ENCODE measurements at regions not wholly inside any gene's neighbourhood (a gene's known extent, or its start where the extent isn't known, plus 50 kb on each side); places are given as distances from the start of the nearest gene placed in this dataset.

DNA sequence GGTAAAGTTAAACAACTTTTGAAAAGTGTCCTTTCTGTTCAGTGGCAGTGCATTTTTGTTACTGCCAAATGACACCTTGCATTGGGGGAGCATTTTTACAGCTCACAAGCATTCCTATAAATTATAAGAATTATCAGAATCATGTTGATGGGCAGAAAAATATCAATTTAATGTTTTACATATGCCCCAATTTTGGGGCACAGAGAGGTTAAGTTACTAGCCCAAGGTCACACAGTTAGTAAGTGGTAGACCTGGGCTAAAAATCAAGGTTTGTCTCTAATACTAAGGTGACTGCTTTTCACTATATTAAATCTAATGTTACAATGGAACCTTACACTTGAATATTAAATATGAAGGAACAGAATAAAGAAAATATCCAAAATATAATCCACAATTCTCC lies 180.1 kb upstream of the IVNS1ABP start:
- no peak for DNase-seq

DNA sequence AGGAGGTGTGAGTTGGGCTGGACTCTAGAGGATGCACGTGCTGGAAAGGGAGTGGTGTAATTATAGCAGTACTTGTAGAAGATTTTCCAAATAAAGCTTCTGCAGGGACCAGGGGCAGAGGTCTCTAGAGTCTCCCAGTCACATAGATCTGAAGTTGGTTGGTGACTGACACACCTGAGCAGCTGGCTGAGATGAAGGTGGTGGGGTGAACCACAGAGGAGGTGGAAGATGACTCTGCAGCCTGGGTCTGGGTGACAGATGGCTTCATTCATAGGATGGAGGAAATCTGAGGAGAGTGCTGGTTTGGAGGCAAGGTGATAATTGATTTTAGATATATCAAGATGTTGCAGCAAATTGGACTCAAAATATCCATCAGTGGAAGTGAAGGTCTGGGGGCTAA lies 178.9 kb upstream of the IVNS1ABP start:
- no peak for DNase-seq

DNA sequence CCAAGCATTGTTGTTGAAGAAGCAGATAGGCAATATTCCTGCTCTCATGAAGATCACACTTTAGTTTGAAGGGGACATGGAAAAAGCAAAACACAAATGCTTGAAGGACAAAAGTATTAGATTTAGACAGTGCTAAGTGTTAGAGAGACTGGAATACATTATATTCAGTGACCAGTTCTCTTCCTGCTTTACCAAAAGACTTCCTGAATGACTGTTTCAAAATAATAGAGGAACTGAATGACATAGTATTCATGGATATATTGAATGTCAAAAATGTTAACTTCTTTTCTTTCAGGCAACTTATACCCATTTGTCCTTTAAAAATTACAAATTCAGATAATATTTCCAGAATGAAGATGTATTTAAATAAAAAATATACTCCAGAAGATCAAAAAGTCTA lies 178.0 kb upstream of the IVNS1ABP start:
- DNase-seq = no peak

DNA sequence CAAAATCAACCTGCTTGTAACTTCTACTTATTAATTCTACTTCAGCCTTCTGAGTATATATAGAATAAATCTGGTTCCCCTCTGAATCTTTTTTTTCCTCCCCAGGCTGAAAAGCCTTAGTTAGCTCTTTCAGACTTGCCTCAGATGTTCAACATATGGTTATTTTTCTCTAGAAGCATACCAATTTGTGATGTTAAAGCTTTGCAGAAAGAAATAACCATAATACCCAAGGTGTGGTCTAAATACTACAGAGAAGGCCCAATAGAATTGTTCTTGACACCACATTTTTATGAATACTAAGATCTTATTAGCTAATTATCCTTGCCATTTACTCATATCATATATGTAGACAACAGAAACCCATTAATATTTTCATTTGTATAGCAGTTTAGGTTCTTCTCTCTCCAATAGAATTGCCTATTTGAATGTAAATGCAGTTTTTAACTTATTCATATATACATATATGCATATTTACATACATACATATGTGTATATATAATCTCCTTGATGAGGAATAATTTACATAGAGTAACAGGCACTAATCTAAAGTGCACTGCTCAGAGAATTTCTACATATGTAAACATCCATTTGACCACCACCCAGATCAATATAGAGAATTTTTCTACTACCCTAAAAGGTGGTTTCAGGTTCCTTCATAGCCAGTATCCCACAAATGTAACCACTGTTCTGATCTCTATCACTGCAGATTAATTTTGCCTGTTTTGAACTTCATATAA lies 175.2 kb upstream of the IVNS1ABP start:
- no peak for DNase-seq

DNA sequence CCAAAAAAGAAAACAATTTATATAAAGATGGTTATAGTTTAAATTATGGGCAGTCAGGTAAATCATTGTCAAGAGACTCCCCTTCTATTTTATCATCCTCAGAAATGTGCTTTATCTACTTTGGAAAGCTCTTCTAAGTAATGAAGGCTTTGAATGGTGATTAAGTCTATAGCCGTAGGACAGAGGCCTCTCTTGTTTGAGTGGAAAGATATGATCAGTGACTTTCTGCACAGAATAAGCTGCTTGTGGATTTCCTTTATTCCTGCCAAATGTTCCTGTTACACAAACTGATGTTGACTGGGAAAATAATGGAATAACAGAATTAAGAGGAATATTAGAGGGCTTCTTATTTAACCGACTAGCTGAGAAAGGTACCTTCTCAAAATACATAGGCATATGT lies 174.6 kb upstream of the IVNS1ABP start:
- no peak for DNase-seq

DNA sequence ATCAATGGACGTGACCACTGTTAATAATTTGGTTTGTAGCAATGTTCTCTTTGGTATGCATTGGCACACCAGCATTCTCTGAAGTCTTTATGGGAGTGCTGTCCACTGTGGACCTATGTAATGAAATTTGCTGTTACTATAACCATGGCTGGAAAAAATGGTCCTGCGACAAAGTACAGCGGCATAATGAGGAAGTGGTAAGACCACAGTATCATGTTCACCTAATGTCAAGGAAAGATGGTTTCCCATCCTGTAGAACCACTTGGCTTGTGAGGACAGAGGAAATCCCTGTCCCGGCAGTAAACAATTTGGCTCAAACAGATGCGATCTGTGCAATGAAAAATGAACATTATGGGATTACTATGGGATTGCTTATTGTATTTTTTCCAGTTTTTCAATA lies 173.9 kb upstream of the IVNS1ABP start:
- DNase-seq = no peak

DNA sequence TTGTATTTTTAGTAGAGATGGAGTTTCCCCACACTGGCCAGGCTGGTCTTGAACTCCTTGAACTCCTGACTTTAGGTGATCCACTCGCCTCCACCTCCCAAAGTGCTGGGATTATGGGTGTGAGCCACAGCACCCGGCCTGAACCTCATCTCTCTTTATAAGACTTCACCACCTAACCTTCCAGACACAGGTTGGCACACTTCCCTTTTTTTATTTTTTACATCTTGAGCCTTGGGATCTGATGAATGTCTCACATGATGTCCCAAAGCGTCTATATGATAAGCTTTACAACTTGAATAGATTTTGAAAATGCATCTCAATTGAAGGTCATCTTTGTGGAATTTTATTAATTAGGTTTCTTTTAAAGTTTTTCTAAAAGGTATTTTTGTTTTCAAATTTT lies 172.4 kb upstream of the IVNS1ABP start:
- no peak for DNase-seq

DNA sequence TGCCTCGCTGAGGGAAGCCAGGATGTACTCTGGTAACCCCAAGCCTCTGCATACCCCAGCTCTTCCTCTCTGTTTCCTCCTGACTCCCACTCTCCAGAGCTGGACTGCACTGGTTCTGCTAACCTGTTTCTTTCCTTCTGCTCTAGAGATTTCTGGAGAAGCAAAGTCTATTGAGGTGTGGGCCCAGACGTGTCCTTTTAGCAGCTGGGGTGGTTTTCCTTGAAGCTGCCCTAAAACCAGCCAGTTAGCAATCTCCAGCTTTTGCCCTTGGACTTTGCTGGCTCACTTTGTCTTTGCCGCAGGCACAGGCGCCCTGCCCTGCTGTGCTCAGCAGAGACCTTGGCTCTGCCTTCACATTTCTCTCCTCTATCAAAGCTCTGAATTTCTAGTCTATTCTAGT lies 171.8 kb upstream of the IVNS1ABP start:
- DNase-seq = no peak

DNA sequence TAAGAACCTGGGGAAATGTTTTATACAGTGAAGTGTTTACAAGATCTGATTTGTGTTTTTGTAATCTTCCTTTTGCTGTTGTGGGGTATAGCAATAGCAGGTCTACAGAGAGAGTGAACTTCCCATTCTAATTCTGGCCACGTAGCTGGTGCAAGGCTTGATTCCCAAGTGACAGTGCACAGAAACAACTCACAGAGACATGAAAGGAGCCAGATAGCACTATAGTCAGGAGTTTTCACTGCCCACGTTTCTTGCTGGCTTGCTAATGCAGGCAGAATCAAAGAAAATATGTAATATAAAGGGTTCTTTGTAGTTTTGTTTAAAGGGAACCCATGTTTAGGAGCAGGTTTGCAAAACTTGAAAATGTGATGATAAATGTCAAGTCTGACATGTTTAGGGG lies 170.9 kb upstream of the IVNS1ABP start:
- no peak for DNase-seq

DNA sequence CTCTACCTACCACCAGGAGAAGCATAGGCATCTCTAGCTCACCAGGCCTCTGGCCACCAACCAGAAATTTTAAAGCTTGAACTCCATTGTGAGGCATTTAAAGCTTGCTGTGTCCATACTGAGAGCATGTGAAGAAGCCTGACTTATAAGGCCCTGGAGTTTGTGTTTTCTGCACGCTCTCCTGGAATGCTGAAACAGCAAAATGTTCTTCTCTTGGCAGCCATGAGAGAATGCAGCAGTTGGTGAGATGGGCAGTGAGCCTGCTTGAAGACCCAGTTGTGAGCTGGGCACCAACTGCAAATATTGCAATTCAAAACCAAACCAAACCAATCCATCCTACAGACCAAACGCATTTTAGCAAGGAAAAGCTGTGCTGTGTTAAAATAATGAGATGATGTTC lies 170.0 kb upstream of the IVNS1ABP start:
- DNase-seq = no peak

DNA sequence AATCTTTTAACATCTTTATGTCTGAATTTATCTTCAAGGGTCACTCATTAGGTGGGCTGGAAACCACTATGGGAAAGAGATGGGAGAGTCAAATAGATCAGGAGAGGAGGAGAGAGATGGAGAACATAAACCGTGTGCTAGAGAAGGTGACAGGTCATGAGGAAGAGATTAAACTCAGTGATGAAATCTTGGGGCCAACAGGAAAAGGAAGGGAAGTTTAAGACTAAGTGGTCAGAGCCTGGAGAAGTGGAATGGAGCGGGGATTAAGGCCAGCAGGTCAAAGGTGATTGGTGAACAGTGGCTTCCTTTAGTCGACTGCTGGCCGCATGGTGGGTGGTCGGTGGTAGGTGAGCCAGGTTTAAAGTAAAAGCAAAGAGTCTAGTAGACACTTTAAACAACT lies 169.3 kb upstream of the IVNS1ABP start:
- no peak for DNase-seq

DNA sequence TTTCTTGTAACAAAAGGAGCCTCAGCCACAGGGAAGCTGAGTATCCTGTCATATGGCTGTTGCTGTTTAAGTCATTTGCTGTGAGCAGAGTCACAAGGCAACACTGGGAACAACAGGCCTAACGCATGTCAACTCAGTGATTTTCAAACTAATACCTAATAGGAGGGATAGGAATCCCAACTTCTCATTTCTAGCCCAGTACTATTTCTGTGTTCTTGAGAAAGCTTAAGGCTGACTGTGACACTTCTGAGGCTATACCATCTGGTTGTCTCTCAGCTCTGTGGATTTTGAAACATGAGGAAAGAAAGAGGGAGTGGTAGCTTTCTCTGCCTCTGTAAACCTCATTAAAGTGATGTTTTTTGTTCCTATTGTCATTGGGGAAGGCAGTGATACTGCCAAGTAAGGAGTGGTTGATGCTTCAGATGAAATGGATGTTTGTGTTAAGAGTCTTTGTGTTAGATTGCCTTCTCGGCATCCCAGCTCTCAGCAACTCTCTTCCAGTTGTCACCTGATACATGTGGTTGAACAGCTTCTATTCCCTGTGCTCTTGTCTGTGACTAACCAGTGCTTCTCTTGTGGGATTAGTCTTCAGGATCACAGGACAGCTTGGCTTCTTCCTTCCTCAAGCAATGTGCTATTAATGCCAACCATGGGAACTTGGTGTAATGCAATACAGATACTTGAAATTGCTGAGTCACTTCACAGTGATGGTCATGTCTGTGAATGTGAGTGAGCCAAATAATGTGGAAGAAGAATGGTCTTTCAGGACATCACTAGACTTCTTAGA lies 166.8 kb upstream of the IVNS1ABP start:
- DNase-seq = no peak

DNA sequence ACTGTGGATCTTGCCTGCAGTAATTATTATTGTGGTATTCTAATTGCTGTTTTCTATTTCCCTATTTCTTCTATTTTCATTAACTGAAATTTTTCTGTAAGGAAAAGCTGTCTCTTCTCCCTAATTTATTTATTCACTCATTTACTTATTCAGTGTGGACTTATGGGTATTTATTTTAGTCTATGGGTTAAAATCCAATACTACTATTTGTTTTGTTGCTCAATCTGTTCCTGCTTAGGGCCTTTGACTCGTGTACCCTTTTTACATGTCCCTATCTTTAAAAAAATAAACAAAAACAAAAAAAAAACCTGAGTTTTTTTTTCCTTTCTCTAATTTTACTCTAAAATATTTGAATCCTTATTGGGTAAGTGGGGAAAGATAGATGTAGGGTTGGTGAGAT lies 166.2 kb upstream of the IVNS1ABP start:
- DNase-seq = no peak

DNA sequence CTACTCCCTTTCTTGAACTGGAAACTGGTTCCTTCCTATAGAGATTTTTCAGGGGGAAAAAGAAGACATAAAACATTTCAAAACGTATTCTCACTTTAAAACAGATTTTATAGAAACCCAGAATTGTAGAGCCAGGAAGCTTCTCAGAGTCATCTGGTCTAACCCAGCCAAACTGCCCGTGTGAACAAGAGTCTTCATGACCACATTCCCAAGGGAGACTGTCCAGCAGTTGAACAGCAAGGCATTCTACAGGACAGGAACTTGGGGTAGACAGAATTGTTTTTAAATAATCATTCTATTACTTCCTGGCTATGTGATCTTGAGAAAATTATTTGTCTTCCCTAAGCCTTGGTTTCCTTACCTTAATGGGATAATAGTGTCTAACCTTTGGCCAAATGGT lies 163.5 kb upstream of the IVNS1ABP start:
- no peak for DNase-seq

DNA sequence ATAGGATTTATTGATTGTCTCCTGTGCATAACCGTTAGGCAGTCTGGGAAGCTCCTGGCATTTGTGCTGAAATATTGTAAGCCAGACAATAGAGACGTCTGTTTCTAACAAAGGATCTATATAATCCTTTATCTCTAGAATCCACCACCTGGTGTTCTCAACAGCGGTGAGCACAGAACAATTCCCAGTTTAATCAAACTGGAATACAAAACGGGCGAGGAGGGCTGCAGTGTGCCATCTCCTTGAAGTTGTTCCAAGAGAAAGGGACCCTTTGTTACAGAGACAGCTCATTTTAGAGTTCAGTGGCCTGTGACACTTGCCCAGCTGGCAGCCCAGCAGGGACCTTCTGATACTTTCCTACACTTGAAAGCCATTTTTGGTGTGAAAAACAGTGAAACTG lies 162.8 kb upstream of the IVNS1ABP start:
- no peak for DNase-seq

DNA sequence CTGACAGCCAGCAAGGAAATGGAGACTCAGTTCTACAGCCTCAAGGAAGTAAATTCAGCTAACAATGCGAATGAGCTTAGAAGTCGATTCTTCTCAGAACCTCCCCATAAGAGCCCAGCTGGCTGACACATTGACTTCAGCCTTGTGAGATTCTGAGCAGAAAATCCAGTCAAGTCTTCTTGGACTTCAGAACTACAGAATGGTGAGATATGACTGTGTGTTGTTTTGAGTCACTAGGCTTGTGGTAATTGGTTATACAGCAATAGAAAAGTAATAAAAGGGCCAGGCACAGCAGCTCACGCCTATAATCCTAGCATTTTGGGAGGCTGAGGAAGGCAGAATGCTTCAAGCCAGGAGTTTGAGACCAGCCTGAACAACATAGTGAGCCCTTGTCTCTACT lies 161.8 kb upstream of the IVNS1ABP start:
- no peak for DNase-seq

DNA sequence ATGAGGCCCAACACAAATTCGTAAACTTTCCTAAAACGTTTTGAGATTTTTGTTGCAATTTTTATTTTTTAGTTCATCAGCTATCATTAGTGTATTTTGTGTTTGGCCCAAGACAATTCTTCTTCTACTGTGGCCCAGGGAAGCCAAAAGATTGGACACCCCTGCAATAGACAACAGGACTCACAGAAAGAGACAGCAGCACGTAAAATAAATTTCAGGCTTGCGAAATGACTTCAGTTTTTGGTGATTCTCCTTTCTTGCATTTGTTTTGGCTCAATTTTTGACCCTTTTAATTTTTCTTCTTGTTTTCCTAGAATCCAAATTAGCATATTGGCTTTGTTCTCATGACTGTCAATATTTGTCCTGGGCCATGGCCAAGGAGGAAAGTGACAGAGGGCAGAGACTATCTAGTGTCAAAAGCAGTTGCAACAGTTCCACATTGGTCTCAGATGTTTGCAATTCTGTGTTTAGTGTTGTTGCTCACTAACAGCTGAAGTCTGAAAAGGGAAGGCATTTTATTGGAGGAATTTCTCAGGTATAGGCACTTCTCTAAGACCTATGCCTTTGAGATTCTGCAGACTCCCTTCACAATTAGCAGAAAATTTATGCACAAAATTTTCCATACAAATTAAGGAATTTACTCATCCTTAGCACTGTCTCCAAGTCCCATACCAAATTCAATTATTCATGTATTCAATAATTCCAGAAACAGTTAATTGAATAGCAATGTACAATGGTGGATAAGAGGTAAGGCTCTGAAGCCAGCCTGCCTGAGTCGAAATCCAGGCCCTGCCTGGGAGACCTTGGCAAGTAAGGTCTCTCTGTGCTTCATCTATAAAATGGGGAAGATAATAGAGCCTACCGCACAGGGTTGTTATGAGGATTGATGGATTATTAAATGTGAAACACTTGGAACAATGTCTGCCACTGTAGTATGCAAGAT lies 160.9 kb upstream of the IVNS1ABP start:
- no peak for DNase-seq

DNA sequence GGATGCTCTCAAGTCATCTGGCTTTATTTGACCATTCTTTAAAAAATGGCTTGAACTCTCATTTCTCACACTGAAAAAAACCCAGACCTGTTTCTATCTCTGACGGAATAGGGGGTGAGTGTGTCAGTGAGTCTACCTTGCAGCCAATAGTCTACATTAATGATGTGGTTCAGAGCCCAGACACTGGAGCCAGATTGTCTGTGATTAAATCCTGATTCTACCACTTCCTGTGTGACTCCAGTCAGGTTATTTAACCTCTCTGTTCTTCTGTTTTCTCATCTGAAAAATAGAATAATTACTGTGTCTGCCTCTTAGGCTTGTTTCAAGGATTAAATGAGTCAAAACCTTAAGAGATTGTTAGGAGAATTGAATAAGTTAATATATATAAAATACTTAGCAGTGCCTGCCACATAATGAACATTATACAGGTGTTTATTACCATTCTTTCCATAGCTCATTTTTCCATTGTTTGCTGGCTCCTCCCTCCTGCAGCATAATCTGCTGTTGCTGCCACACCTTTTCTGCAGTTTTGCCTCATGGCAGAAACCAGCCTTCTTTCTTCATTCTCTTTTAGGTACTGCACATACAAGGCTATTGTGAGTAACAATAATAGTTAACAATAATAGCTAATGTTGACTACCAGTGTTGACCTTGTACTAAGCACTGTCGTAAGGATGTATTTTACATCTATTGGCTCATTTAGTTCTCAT lies 157.6 kb upstream of the IVNS1ABP start:
- no peak for DNase-seq

DNA sequence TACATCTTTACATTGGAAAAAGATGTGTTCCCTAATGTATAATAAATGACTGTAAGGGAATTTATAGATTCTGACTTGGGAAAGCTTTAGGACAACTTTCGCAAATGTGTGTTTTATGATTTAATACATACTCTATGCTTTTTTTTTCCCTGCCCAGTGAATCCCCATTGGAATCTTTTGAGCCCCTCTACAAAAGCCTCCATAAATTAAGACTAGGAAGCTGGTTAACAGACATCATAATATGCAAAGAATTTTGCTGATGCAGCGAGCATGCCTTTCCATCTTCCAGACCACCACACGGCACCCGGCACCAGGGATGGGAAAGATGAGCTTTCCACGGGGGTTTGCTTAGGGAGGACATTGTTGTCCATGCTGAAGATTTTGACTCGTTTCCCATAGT lies 156.1 kb upstream of the IVNS1ABP start:
- no peak for DNase-seq

DNA sequence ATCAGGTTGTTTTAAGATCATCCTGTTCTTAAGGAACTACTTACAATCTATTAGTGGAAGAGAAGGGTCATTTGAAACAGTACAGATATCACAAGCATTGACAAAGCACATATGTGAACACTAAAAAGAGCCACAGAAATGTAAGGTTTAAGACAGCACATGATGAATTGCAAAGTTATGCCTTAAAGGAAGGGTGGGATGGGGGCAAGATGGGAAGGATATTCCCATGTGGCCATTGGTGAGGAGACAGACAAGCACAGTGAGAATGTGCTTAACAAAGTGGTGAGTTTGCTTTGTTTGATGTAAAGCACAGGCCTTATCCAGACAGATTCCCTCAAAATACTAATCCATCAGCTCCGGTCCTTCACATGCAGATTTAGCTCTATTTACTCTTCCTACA lies 151.6 kb upstream of the IVNS1ABP start:
- DNase-seq = no peak

DNA sequence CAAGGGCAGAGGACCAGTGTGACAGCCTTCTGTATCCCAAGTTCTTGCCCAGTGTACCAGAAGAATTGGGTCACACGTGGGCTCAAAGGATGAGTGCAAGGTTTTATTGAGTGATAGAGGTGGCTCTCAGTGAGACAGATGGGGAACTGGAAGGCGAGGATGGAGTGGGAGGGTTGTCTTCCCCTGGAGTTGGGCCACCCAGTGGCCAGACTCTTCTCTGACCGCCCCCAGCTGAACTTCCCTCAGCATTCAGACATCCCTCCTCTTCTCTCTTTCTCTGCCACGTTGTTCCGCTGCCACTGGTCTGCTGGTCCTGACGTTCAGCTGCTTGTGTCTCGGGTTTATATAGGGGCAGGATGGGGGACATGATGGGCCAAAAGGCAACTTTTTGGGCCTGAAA lies 150.1 kb upstream of the IVNS1ABP start:
- DNase-seq = no peak

DNA sequence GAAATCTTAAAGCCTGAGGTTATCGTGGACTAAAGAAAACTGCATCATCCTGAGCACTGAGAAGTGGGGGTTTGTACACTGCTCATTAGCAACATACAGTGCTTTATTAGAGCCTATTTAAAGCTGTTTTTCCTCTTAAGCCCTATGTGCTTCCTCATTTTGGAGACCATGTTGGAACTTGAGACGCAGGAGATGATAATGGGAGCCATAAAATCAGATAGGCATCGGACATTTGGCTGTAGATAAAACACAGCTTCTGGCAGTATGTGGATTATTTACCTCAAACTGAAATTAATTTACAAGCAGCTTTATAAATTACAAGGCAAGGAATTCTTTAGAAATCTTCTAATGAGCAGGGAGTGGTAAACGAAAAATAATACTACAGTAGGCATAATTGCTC lies 147.7 kb upstream of the IVNS1ABP start:
- no peak for DNase-seq

DNA sequence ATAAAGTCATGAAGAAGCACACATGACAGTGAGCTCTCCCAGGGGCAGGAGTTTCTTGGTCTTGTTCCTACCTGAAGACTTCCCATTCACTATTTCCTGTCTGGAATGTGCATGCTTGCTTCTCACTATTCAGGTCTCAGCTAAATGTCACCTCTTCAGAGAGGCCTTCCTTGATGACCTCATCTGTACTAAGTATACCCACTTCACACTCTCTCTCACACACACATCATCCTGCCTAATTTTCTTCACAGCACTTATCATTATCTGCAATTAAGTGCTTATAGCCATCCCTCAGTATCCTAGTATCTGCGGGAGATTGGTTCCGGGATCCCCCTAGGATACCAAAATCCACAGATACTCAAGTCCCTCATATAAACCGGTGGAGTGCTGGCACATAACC lies 146.4 kb upstream of the IVNS1ABP start:
- no peak for DNase-seq

Measured in femur (tissue), 1 donor.